ENCODE measurements at regions not wholly inside any gene's neighbourhood (a gene's known extent, or its start where the extent isn't known, plus 50 kb on each side); places are given as distances from the start of the nearest gene placed in this dataset.

- Histone ChIP-seq H3K9me3 (ENCODE audit: control insufficient read depth, low read length) (no peaks in the 10 kb centered on the region), H3K27ac (ENCODE audit: insufficient read depth, low read length, poor library complexity, severe bottlenecking) (no peak overlapping the region), H3K27me3 (replicated peaks; ENCODE audit: control insufficient read depth, insufficient read depth, low read length, poor library complexity, severe bottlenecking) (no peaks in the 10 kb centered on the region), H3K36me3 (ENCODE audit: control insufficient read depth, insufficient read depth, low read length) (no peaks in the 10 kb centered on the region), H3K4me1 (ENCODE audit: control insufficient read depth, insufficient read depth, low read length, poor library complexity, severe bottlenecking) (no peaks in the 10 kb centered on the region), H3K4me3 (ENCODE audit: insufficient read depth, low read depth, low read length, poor library complexity, severe bottlenecking) (no peak overlapping the region)
- no peak for DNase-seq
Observed at GRCh38 chr6:6932341-6932740, 175.4 kb upstream of the RREB1 start.

DNA sequence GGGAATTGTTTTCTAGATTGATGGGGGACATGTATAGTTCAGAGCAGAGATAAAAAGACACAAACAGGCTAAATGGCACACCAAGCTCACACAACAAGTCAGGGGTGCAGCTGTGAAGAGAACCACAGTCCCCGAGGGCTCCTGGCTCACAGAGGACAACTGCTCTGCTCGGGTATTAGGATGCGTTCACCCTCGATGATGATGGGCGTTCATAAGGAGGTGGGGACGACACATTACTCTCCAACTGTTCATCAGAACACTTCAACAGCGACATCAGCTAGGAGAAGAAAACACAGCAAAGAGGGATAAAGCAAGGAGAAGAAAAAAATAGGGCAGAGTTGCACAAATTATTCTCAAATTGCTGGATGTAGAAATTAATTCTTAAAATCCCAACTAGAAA is 174.8 kb upstream of the RREB1 start:
- Histone ChIP-seq H3K9me3 (ENCODE audit: control insufficient read depth, low read length) (no peaks in the 10 kb centered on the region), H3K36me3 (ENCODE audit: control insufficient read depth, insufficient read depth, low read length) (no peaks in the 10 kb centered on the region), H3K27ac (ENCODE audit: insufficient read depth, low read length, poor library complexity, severe bottlenecking) (no peak overlapping the region), H3K4me1 (ENCODE audit: control insufficient read depth, insufficient read depth, low read length, poor library complexity, severe bottlenecking) (no peaks in the 10 kb centered on the region), H3K4me3 (ENCODE audit: insufficient read depth, low read depth, low read length, poor library complexity, severe bottlenecking) (no peak overlapping the region), H3K27me3 (replicated peaks; ENCODE audit: control insufficient read depth, insufficient read depth, low read length, poor library complexity, severe bottlenecking) (no peaks in the 10 kb centered on the region)
- no peak for DNase-seq

- Histone ChIP-seq H3K27me3 (replicated peaks; ENCODE audit: control insufficient read depth, insufficient read depth, low read length, poor library complexity, severe bottlenecking) (no peaks in the 10 kb centered on the region), H3K9me3 (ENCODE audit: control insufficient read depth, low read length) (no peaks in the 10 kb centered on the region)
- no peak for DNase-seq
Observed at GRCh38 chr6:6940031-6941025, 167.4 kb upstream of the RREB1 start.

GRCh38 chr6:6941201-6941600 is 166.6 kb upstream of the RREB1 start:
- DNase-seq = no peak
- Histone ChIP-seq H3K27ac (ENCODE audit: insufficient read depth, low read length, poor library complexity, severe bottlenecking) (no peak overlapping the region), H3K27me3 (replicated peaks; ENCODE audit: control insufficient read depth, insufficient read depth, low read length, poor library complexity, severe bottlenecking) (no peaks in the 10 kb centered on the region), H3K4me3 (ENCODE audit: insufficient read depth, low read depth, low read length, poor library complexity, severe bottlenecking) (no peak overlapping the region), H3K9me3 (ENCODE audit: control insufficient read depth, low read length) (no peaks in the 10 kb centered on the region), H3K36me3 (ENCODE audit: control insufficient read depth, insufficient read depth, low read length) (no peaks in the 10 kb centered on the region), H3K4me1 (ENCODE audit: control insufficient read depth, insufficient read depth, low read length, poor library complexity, severe bottlenecking) (no peaks in the 10 kb centered on the region)

More at GRCh38 chr6:6940031-6941025, 167.4 kb upstream of the RREB1 start:
- Histone ChIP-seq H3K27ac (ENCODE audit: insufficient read depth, low read length, poor library complexity, severe bottlenecking) (no peak overlapping the region), H3K36me3 (ENCODE audit: control insufficient read depth, insufficient read depth, low read length) (no peaks in the 10 kb centered on the region), H3K4me3 (ENCODE audit: insufficient read depth, low read depth, low read length, poor library complexity, severe bottlenecking) (no peak overlapping the region), H3K4me1 (ENCODE audit: control insufficient read depth, insufficient read depth, low read length, poor library complexity, severe bottlenecking) (no peaks in the 10 kb centered on the region)

- Histone ChIP-seq H3K4me1 (ENCODE audit: control insufficient read depth, insufficient read depth, low read length, poor library complexity, severe bottlenecking) (no peaks in the 10 kb centered on the region), H3K27me3 (replicated peaks; ENCODE audit: control insufficient read depth, insufficient read depth, low read length, poor library complexity, severe bottlenecking) (no peaks in the 10 kb centered on the region), H3K27ac (ENCODE audit: insufficient read depth, low read length, poor library complexity, severe bottlenecking) (no peak overlapping the region), H3K9me3 (ENCODE audit: control insufficient read depth, low read length) (no peaks in the 10 kb centered on the region), H3K4me3 (ENCODE audit: insufficient read depth, low read depth, low read length, poor library complexity, severe bottlenecking) (no peak overlapping the region), H3K36me3 (ENCODE audit: control insufficient read depth, insufficient read depth, low read length) (no peaks in the 10 kb centered on the region)
- DNase-seq = no peak
Observed at GRCh38 chr6:6942091-6942490, 165.7 kb upstream of the RREB1 start.

GRCh38 chr6:6942831-6943230 is 164.9 kb upstream of the RREB1 start:
- Histone ChIP-seq H3K4me3 (ENCODE audit: insufficient read depth, low read depth, low read length, poor library complexity, severe bottlenecking) (no peak overlapping the region), H3K27me3 (replicated peaks; ENCODE audit: control insufficient read depth, insufficient read depth, low read length, poor library complexity, severe bottlenecking) (no peaks in the 10 kb centered on the region), H3K36me3 (ENCODE audit: control insufficient read depth, insufficient read depth, low read length) (no peaks in the 10 kb centered on the region), H3K4me1 (ENCODE audit: control insufficient read depth, insufficient read depth, low read length, poor library complexity, severe bottlenecking) (no peaks in the 10 kb centered on the region), H3K9me3 (ENCODE audit: control insufficient read depth, low read length) (no peaks in the 10 kb centered on the region), H3K27ac (ENCODE audit: insufficient read depth, low read length, poor library complexity, severe bottlenecking) (no peak overlapping the region)
- DNase-seq = no peak

DNA sequence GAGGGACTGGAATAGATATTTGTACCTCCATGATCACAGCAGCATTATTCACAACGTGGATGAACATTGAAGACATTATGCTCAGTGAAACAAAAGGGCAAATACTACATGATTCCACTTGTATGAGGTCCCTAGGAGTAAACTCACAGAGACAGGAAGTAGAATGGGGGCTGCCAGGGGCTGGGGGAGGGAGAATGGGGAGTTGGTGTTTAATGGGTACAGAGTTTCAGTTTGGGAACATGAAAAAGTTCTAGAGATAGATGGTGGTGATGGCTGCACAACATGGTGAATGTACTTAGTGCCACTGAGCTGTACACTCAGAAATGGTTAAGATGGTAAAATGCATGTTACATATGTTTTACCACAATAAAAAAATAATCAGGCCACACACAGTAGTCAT is 164.3 kb upstream of the RREB1 start:
- no peak overlapping the region for H3K4me3 ChIP-seq (ENCODE audit: insufficient read depth, low read depth, low read length, poor library complexity, severe bottlenecking)
- no peaks in the 10 kb centered on the region for H3K36me3 ChIP-seq (ENCODE audit: control insufficient read depth, insufficient read depth, low read length)
- H3K27ac ChIP-seq (ENCODE audit: insufficient read depth, low read length, poor library complexity, severe bottlenecking) = no peak overlapping the region
- DNase-seq = no peak
- no peaks in the 10 kb centered on the region for H3K4me1 ChIP-seq (ENCODE audit: control insufficient read depth, insufficient read depth, low read length, poor library complexity, severe bottlenecking)
- no peaks in the 10 kb centered on the region for H3K27me3 ChIP-seq (replicated peaks; ENCODE audit: control insufficient read depth, insufficient read depth, low read length, poor library complexity, severe bottlenecking)
- no peaks in the 10 kb centered on the region for H3K9me3 ChIP-seq (ENCODE audit: control insufficient read depth, low read length)

DNA sequence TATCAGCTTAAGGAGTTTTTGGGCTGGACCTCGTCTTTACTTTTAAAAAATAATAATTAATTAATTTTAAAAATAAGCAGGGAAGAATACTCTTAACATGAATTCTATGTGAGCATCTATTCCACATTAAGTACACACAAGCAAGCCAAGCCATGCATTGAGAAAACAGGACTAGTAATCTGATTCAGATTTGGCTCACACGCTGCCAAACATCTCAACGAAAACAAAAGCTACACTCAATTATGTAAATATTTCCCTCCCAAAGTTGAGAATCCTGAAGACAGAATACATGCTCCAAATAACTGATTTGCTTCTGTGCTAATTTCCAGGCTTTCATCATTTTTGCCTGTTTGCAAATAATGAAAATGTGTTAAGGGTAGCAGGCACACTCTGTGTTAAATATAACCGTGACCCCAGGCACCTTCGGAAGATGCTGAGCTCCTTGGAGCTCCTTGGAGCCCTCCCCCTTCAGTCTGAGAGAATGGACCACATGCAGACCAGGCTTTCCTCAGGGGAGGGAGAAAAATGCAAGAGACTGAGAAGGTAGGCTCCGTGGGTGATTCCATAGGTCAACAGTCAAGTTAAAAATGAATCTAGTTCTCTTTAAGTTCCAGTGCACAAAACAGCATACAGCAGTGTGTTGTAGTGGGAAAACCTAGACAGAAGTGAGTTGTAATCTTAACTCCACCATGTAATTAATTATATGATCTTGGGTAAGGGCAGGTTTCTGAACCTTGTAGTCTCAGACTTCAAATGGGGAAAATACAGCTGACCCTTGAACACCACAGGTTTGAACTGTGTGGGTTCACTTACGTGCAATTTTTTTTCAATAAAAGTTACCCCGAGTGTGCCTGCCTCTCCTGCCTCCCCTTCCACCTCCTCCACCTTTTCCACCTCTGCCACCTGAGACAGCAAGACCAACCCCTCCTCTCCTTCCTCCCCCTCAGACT is 161.3 kb upstream of the RREB1 start:
- no peaks in the 10 kb centered on the region for H3K27me3 ChIP-seq (replicated peaks; ENCODE audit: control insufficient read depth, insufficient read depth, low read length, poor library complexity, severe bottlenecking)

DNA sequence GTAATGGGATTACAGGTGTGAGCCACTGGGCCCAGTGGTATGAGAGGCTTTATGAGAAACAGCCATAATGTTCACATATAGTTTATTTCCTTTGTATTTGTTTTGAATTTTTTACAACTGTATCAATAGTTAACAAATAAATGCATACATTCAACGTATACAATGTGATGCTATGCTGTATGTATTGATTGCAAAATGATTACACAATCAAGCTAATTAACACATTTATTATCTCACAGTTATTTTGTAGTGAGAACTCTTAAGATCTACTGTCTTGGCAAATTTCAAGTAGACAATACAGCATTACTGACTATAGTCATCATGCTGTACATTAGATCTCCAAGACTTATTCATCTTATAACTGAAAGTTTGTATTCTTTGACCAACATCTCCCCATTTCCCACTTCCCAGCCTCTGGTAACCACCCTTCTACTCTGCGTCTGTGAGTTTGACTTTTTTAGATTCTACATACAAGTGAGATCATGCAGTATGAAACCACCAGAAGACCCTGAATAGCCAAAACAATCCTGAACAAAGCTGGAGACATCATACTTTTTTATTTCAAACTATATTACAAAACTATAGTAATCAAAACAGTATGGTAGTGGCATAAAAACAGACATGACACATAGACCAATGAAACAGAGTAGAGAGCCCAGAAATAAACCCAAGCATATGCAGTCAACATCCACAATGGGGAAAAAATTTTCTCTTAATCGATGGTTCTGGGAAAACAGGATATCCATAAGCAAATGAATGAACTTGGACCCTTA is 157.2 kb upstream of the RREB1 start:
- H3K27me3 ChIP-seq (replicated peaks; ENCODE audit: control insufficient read depth, insufficient read depth, low read length, poor library complexity, severe bottlenecking) = no peaks in the 10 kb centered on the region
- no peaks in the 10 kb centered on the region for H3K4me1 ChIP-seq (ENCODE audit: control insufficient read depth, insufficient read depth, low read length, poor library complexity, severe bottlenecking)
- no peaks in the 10 kb centered on the region for H3K9me3 ChIP-seq (ENCODE audit: control insufficient read depth, low read length)
- no peaks in the 10 kb centered on the region for H3K36me3 ChIP-seq (ENCODE audit: control insufficient read depth, insufficient read depth, low read length)
- no peak for DNase-seq
- no peak overlapping the region for H3K27ac ChIP-seq (ENCODE audit: insufficient read depth, low read length, poor library complexity, severe bottlenecking)
- no peak overlapping the region for H3K4me3 ChIP-seq (ENCODE audit: insufficient read depth, low read depth, low read length, poor library complexity, severe bottlenecking)

More for the DNA sequence above, 161.3 kb upstream of the RREB1 start:
- no peaks in the 10 kb centered on the region for H3K9me3 ChIP-seq (ENCODE audit: control insufficient read depth, low read length)
- H3K36me3 ChIP-seq (ENCODE audit: control insufficient read depth, insufficient read depth, low read length) = no peaks in the 10 kb centered on the region
- H3K4me1 ChIP-seq (ENCODE audit: control insufficient read depth, insufficient read depth, low read length, poor library complexity, severe bottlenecking) = no peaks in the 10 kb centered on the region
- no peak overlapping the region for H3K27ac ChIP-seq (ENCODE audit: insufficient read depth, low read length, poor library complexity, severe bottlenecking)
- H3K4me3 ChIP-seq (ENCODE audit: insufficient read depth, low read depth, low read length, poor library complexity, severe bottlenecking) = no peak overlapping the region
- DNase-seq = no peak

Measured in effector memory CD4-positive, alpha-beta T cell (primary cell).